Urothelium cell line (cell line): ENCODE measurements at regions not wholly inside any gene's neighbourhood (a gene's known extent, or its start where the extent isn't known, plus 50 kb on each side); places are given as distances from the start of the nearest gene placed in this dataset.

ENCODE experiments used
- DNase-seq: peaks from one replicate; pipeline ENCODE4 v3.0.0; 2011; ENCODE audit warnings: low spot score, mixed read lengths
- FAIRE-seq: peaks from 2 replicates; lab custom pipeline; 2011; peaks lifted over from hg19 to GRCh38; lab: Jason Lieb, UNC

DNA sequence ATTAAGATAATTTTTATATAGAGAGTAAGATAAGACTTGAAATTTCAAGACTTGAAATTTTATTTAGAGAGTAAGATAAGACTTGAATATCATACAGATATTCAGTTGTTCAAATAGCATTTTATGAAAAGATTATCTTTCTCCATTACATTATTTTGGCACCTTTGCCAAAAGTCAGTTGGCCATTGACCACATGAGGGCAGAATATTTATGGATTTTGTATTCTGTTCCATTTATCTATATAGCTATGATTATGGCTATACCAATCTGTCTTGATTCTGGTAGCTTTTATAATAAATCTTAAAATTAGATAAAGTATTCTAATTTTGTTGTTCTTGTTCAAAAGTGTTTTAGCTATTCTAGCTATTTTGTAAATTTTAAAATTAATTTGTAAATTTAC, 537.9 kb upstream of the GJE1 start:
- DNase-seq (no peak), FAIRE-seq (no peak)

GRCh38 chr6:141593311-141593710, 539.4 kb upstream of the GJE1 start:
- no peak for DNase-seq
- no peak for FAIRE-seq

DNA sequence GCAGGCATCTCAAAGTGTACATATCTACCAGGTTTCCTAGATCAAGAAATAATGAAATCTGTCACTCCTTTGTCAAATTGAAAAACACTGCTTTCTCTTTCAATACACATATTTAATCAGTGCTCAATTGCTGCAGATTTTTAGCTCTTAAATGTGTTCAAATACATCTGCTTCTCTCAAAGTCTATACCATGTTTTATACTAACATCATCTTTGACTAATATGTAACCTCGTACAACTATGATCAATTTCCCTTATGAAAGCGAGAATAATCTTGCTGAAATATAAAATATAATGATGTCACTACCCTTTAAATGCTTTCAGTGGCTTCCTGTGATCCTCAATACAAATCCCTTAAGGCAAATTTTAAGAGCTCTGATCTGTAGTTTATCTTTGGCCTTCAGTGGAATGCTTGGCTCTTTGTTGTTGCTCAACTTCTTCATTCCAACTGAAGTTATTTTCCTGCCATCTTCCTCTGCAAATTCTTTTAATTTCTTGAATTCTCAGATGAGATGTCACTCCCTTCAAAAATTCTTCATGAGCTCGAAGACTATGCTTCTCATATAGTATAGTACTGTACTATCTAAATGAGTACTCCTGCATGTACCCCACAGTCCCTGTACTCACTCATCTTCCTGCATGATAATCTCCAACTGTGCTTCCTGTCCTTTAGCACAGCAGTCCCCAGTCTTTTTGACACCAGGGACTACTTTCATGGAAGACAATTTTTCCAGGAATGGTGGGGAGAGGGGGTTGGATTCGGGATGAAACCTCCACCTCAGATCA, 545.1 kb upstream of the GJE1 start:
- DNase-seq (no peak), FAIRE-seq (no peak)

DNA sequence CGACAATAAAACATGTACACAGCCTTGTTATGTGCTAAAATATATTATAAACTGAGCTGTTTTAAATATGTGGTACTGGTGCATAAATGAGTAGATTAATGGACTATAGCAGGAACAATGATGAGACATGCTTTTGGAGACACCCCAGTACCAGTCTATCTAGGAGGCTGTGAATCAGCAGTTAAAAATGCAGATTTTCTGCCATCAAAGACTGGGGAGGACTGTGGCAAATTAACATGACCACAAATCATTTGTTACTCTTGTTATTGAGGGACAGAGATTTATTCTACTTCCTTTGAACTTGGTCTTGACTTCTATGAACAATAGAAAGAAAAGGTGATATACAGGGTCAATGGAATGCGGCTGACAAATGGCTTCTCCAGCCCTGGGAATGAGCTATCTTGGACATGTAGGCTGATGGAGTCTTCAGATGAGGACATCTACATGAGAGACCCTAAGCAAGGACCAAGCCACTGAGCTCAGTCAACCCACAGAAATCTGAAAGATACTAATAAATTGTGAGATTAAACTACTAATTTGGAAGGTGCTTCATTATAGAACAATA, 551.7 kb upstream of the GJE1 start:
- DNase-seq (peak; percentile 22), FAIRE-seq (no peak)

DNA sequence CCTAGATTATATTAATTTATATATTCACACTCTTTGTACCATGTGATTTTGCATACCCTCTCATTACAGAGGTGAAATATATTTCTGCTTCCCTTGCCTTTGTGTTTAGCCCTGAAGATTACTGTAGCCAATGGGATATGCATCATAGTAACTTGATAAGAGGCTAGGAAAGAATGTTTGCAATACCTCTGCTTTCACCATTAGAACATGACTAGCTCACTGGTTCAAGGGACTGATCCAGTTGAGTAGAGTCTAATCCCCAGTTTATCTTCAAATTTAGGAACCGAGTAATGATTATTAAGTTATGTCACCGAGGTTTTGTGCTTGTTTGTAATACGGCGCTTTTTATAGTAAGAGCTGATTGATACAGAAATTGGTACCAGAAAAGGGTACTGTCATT, 552.6 kb upstream of the GJE1 start:
- FAIRE-seq (no peak), DNase-seq (no peak)

GRCh38 chr6:141576751-141577150, 556.0 kb upstream of the GJE1 start:
- DNase-seq (no peak), FAIRE-seq (no peak)

DNA sequence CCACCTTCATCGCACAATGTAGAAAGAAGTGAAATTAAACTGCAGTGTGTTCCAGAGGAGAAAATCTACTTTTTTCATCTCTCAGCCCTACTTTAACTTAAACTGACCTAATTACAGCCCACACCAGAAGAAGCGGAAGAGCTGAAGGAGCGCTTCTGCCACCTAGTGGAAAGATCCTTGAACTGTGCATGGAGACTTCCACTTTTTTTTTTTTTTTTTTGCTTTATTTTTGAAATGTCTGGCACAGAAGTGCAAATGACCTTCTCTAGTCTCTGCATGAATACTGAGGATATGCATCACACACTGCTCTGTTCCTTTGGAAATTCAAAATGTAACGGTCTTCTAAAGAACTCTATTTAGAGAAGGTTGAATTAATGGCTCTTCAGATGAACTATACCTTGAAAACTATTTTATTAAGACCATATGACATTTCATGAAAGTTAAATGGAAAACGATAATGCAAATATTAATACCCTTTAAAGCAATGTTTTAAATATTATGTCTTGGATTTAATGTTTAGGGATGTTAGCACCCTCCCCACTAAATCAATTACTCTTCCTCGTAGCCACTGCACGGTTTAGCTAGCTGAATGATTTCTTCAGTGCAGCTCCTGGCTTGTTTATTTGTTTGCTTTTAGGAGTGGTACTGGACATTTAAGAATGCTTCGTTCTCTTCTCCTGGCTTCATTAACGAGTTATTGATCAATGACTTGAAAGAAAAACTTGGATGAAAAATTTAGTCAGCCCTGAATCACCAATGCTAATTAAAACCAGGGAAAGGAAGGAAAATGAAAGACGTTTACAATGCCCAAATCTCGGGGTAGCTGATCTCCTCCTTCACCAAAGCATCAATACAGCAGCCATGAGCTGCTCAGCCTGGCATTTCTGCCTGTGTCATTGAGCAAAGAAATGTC, 569.6 kb upstream of the GJE1 start:
- FAIRE-seq (no peak), DNase-seq (peak; percentile 63)

DNA sequence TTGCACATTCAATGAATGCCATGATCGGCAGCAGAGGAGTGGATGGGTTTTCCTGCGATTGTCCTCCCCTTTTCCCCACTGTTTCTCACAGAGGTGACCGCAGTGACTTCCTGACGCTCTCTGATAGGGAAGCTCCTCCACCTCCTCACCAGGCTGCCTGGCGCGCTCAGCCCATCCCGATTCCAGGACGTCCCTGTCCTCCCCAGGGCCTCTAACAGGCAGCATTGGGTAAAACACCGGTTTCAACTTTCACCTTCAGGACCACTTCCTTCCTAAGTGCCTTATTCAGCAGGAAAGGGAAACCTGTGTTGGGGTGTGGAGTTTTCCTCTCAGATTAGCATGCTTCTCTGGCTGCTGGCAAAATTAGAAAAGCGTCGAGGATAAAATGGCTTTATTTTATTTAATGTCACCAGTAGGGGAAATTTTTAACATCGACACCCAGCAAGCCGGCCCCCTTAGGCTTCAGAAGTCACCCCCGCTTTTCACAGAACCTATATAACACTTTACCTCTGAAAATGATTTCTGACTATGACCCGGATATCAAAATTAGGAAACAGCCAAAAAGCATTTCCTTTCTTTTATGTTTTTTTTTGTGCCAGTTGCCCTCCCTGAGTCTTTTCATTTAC, 570.4 kb upstream of the GJE1 start:
- no peak for FAIRE-seq
- peak; percentile 29 for DNase-seq

DNA sequence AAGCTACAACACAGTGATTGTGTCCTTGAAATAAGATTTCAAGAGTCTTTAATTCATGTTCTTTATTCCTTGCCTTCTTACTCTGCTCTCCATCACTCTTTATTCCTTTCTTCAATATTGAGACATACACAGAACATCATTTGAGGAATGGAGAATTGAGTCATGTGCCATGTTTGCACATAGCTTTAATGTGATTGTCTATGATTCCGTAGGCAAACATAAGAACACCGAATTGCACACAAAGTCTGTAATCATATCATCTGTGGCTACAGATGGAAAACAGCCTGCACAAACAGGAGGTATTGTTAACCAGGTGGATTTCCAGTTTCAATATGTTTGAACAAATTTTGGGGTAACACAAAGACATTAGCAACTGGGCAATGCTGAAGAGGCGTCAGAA, 571.6 kb upstream of the GJE1 start:
- FAIRE-seq: no peak
- DNase-seq: no peak

- DNase-seq (peak; percentile 67), FAIRE-seq (peak; percentile 35)
Observed at GRCh38 chr6:141552463-141552862, 580.3 kb upstream of the GJE1 start.

- FAIRE-seq (no peak), DNase-seq (no peak)
Observed at GRCh38 chr6:141552031-141552430, 580.7 kb upstream of the GJE1 start.

GRCh38 chr6:141551318-141551717, 581.4 kb upstream of the GJE1 start:
- DNase-seq (no peak), FAIRE-seq (no peak)

DNA sequence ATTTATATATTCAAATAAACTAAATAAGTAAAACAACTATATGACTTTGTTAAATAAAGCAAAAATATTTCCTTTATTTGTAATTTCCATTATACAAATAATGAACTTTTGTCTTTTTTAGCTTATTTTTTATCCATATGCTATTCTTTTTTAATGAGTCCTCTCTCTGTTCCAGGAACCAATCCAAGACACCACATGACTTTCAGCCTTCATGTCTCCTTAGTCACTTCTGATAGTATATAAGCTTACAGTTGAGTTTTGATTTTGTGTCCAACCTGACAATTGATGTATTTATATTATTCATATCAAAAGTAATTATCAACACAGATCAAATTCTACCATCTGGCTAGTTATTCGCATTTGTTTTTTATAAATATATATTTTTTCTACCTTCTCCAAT, 582.3 kb upstream of the GJE1 start:
- DNase-seq: no peak
- FAIRE-seq: no peak

- FAIRE-seq: no peak
- no peak for DNase-seq
Observed at GRCh38 chr6:141548966-141549365, 583.8 kb upstream of the GJE1 start.

- FAIRE-seq (no peak), DNase-seq (no peak)
Observed at GRCh38 chr6:141541581-141542324, 591.0 kb upstream of the GJE1 start.

DNA sequence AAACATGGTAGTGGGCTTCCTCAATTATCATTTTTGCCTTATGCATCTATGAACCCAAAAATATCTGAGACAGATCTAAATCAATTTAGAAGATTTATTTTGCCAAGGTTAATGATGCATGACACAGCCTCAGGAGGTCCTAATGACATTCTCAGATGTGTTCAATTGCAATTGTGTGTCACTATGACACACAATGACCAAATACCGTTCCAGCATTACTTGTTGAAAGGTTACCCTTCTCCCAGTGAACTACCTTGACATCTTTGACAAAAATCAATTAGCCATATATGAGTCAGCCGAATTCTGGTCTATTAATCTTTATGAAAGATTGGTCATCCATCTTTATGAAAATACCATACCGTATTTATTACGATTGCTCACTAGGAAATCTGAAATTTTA, 592.5 kb upstream of the GJE1 start:
- DNase-seq (no peak), FAIRE-seq (no peak)

- DNase-seq (no peak), FAIRE-seq (no peak)
Observed at GRCh38 chr6:141539617-141540016, 593.1 kb upstream of the GJE1 start.

GRCh38 chr6:141532211-141532610, 600.5 kb upstream of the GJE1 start:
- no peak for FAIRE-seq
- no peak for DNase-seq

- FAIRE-seq (no peak), DNase-seq (no peak)
Observed at GRCh38 chr6:141531040-141531439, 601.7 kb upstream of the GJE1 start.

DNA sequence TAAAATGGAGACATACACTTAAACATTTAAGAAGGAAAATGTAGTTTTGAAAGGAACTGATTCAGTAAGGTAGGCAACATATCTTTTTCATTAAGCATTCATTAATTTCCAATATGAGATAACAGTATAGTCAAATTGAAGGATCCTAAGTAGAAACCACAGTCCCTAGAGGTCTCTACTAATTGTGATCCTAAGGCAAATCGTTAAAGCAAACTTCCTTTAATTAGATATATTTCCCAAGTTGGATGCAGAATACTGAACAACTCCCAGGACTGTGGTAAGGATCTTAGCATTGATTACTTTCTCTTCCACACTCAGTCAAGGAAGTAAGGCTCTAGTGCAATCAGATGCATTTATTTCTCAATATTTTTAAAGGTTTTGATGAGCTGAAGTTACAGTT, 604.1 kb upstream of the GJE1 start:
- DNase-seq: no peak
- no peak for FAIRE-seq

DNA sequence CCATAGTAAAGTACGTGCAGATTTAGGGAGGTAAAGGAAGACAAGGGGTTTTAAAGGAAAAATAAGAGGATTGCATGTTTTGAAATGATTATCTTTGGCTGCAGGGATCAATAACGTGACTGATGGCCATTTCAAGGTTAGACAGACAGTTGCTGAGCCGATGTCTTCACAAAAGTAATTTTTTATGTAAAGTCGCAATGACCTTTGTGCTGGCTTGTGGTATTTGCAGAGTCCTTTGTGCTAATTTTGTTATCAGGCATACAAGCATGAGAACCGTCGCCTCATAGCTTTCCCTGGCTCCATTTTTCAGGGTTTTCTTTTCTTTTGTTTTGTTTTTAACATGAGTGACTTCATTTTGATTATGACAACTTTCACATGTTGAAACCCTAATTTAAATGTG, 605.7 kb upstream of the GJE1 start:
- FAIRE-seq (no peak), DNase-seq (no peak)
